CD14-positive monocyte (primary cell): ENCODE measurements at regions not wholly inside any gene's neighbourhood (a gene's known extent, or its start where the extent isn't known, plus 50 kb on each side); places are given as distances from the start of the nearest gene placed in this dataset.

ENCODE experiments used
- DNase-seq, 3 donors: peaks; one replicate each; pipeline ENCODE4 v3.0.0-alpha.2; 2011 to 2022
- H2AFZ ChIP-seq: 2 replicates; pipeline ENCODE4 v1.6.0; 2012; ENCODE audit warnings: mild to moderate bottlenecking, low read depth, low read length, inconsistent platforms; ENCODE audit not compliant: insufficient read depth, poor library complexity, severe bottlenecking
- H3K27ac ChIP-seq, 2 donors: 1 replicate in 1 of 2; 2 replicates in 1 of 2; pipeline ENCODE4 v1.5.1; 2012 to 2013; ENCODE audit warnings: low read length in 2 of 2, control low read depth in 1 of 2, inconsistent platforms in 1 of 2, low read depth in 1 of 2, mild to moderate bottlenecking in 1 of 2
- H3K27me3 ChIP-seq, 2 donors: one replicate each; pipeline versions ENCODE4 v1.6.0 to v1.6.1; 2011 to 2013; ENCODE audit warnings: low read length in 2 of 2; ENCODE audit not compliant: control insufficient read depth in 2 of 2, insufficient read depth in 2 of 2
- H3K36me3 ChIP-seq, 2 donors: replicated peaks in 1 of 2; 1 replicate in 1 of 2; 2 replicates in 1 of 2; pipeline versions ENCODE4 v1.5.1 to v1.6.1; 2012 to 2013; ENCODE audit warnings: low read length in 2 of 2, control low read depth in 1 of 2, inconsistent platforms in 1 of 2, mild to moderate bottlenecking in 1 of 2; ENCODE audit not compliant: insufficient read depth in 2 of 2, control insufficient read depth in 1 of 2
- H3K4me1 ChIP-seq, 2 donors: 1 replicate in 1 of 2; 2 replicates in 1 of 2; pipeline versions ENCODE4 v1.5.1 to v1.6.1; 2012 to 2013; ENCODE audit warnings: low read length in 2 of 2, control low read depth in 1 of 2, inconsistent platforms in 1 of 2, mild to moderate bottlenecking in 1 of 2, moderate library complexity in 1 of 2; ENCODE audit not compliant: insufficient read depth in 2 of 2, control insufficient read depth in 1 of 2
- H3K4me2 ChIP-seq: replicated peaks from 2 replicates; pipeline ENCODE3; 2012; ENCODE audit warnings: low read length, moderate library complexity, mild to moderate bottlenecking; ENCODE audit not compliant: poor library complexity, severe bottlenecking; ENCODE audit errors: extremely low read depth
- H3K4me3 ChIP-seq, 3 experiments: fragments of 200-600 bp in 1 of 3; sonication (generic) in 1 of 3; replicated peaks in 1 of 3; 1 replicate in 2 of 3; 2 replicates in 1 of 3; pipeline ENCODE4 v1.5.1; 2011 to 2013; ENCODE audit warnings: low read length in 3 of 3, mild to moderate bottlenecking in 3 of 3, control low read depth in 2 of 3, low read depth in 2 of 3, inconsistent platforms in 1 of 3, moderate library complexity in 1 of 3
- H3K79me2 ChIP-seq: 2 replicates; pipeline ENCODE4 v1.6.0; 2012; ENCODE audit warnings: mild to moderate bottlenecking, control low read depth, inconsistent platforms, low read length, moderate library complexity; ENCODE audit not compliant: insufficient read depth
- H3K9ac ChIP-seq: 2 replicates; pipeline ENCODE4 v1.6.0; 2017; ENCODE audit warnings: low read length, mild to moderate bottlenecking; ENCODE audit not compliant: insufficient read depth, poor library complexity, severe bottlenecking
- H3K9me3 ChIP-seq, 2 donors: replicated peaks in 1 of 2; 1 replicate in 1 of 2; 2 replicates in 1 of 2; pipeline versions ENCODE4 v1.5.1 to v1.6.1; 2012 to 2013; ENCODE audit warnings: low read length in 2 of 2, control low read depth in 1 of 2; ENCODE audit not compliant: control insufficient read depth in 1 of 2, insufficient read depth in 1 of 2
- H4K20me1 ChIP-seq: 2 replicates; pipeline ENCODE4 v1.6.0; 2012; ENCODE audit warnings: mild to moderate bottlenecking, low read length, control low read depth, moderate library complexity; ENCODE audit not compliant: insufficient read depth
- H3K27ac Mint-ChIP-seq, 7 donors: one replicate each; pipeline ENCODE4 v1.8.0; 2020; ENCODE audit warnings: mild to moderate bottlenecking in 7 of 7, mixed read lengths in 7 of 7, moderate library complexity in 6 of 7, inconsistent platforms in 2 of 7
- H3K27me3 Mint-ChIP-seq, 3 donors: one replicate each; pipeline ENCODE4 v1.8.0; 2021 to 2022; ENCODE audit warnings: low read depth in 3 of 3, mild to moderate bottlenecking in 3 of 3, mixed read lengths in 3 of 3, moderate library complexity in 3 of 3, inconsistent platforms in 1 of 3
- H3K36me3 Mint-ChIP-seq, 2 donors: one replicate each; pipeline ENCODE4 v1.8.0; 2020; ENCODE audit warnings: mixed read lengths in 2 of 2, inconsistent platforms in 1 of 2, mild to moderate bottlenecking in 1 of 2
- H3K4me1 Mint-ChIP-seq: one replicate; pipeline ENCODE4 v1.8.0; 2020; ENCODE audit warnings: mild to moderate bottlenecking, mixed read lengths
- H3K4me3 Mint-ChIP-seq, 2 donors: one replicate each; pipeline ENCODE4 v1.8.0; 2020; ENCODE audit warnings: mild to moderate bottlenecking in 2 of 2, mixed read lengths in 2 of 2, moderate library complexity in 1 of 2
- H3K9me3 Mint-ChIP-seq, 7 donors: one replicate each; pipeline ENCODE4 v1.8.0; 2020 to 2022; ENCODE audit warnings: mixed read lengths in 7 of 7, mild to moderate bottlenecking in 6 of 7, moderate library complexity in 6 of 7, inconsistent platforms in 2 of 7
- WGBS: methylation state at CpG from one replicate; pipeline ENCODE4 v1.1.5; 2013; ENCODE audit warnings: missing lambda C conversion rate; ENCODE audit not compliant: insufficient coverage; 5-methylcytosine and 5-hydroxymethylcytosine counted together
- intact Hi-C, 2 donors: fragments of 100-400 bp; cut with micrococcal nuclease; formaldehyde crosslinking; loops; one replicate each; pipeline versions ENCODE4 v1.15.0 to v1.15.1; 2023
- TF ChIP-seq, protein P1 (sequence below): fragments of 200-600 bp; IDR thresholded peaks from one replicate; pipeline ENCODE4 v1.8.0; 2022; ENCODE audit warnings: antibody characterized with exemption, mild to moderate bottlenecking

DNA sequence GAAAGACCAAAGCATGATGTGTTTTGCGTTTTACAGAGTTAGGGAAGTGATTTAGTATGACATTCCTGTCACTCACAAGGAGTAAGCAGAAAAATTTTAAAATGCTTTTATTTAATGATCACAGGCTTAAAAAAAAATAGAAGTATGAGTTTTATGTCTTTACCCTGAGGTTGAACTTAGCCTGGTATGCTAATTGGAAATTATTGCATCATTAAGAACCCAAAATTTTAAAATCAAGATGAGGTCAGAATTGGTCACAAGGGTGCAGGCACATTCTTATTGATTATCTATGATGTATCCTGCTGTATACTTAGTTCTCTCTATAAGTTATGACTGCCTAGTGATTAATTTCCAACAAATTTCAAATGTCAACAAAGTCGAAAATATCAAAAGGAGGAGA is 585.6 kb upstream of the ALCAM start:
- peaks cover 0 to 5% (median 0%) of the 10 kb centered on the region in 7 donors for H3K9me3 Mint-ChIP-seq
- Histone ChIP-seq H3K4me1 (no peaks in the 10 kb centered on the region), H2AFZ (no peak overlapping the region), H3K27me3 (no peaks in the 10 kb centered on the region), H3K9me3 (peaks cover 4 to 6% of the 10 kb centered on the region in 2 donors), H3K4me2 (no peak overlapping the region), H4K20me1 (no peaks in the 10 kb centered on the region), H3K4me3 (no peak overlapping the region), H3K36me3 (no peaks in the 10 kb centered on the region), H3K9ac (no peak overlapping the region), H3K27ac (no peak overlapping the region), H3K79me2 (no peaks in the 10 kb centered on the region)
- peaks cover 0 to 2% (median 0%) of the 10 kb centered on the region in 3 donors for H3K27me3 Mint-ChIP-seq
- DNase-seq = no peak
- H3K36me3 Mint-ChIP-seq = no peaks in the 10 kb centered on the region
- no CpG with 5 or more reads among the region's 2 CpGs for WGBS
- no peak overlapping the region for H3K27ac Mint-ChIP-seq
- H3K4me1 Mint-ChIP-seq = no peaks in the 10 kb centered on the region
- TF ChIP-seq, protein P1, sequence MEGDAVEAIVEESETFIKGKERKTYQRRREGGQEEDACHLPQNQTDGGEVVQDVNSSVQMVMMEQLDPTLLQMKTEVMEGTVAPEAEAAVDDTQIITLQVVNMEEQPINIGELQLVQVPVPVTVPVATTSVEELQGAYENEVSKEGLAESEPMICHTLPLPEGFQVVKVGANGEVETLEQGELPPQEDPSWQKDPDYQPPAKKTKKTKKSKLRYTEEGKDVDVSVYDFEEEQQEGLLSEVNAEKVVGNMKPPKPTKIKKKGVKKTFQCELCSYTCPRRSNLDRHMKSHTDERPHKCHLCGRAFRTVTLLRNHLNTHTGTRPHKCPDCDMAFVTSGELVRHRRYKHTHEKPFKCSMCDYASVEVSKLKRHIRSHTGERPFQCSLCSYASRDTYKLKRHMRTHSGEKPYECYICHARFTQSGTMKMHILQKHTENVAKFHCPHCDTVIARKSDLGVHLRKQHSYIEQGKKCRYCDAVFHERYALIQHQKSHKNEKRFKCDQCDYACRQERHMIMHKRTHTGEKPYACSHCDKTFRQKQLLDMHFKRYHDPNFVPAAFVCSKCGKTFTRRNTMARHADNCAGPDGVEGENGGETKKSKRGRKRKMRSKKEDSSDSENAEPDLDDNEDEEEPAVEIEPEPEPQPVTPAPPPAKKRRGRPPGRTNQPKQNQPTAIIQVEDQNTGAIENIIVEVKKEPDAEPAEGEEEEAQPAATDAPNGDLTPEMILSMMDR = no peak
- intact Hi-C loops = no loop called here
- no peak overlapping the region for H3K4me3 Mint-ChIP-seq

DNA sequence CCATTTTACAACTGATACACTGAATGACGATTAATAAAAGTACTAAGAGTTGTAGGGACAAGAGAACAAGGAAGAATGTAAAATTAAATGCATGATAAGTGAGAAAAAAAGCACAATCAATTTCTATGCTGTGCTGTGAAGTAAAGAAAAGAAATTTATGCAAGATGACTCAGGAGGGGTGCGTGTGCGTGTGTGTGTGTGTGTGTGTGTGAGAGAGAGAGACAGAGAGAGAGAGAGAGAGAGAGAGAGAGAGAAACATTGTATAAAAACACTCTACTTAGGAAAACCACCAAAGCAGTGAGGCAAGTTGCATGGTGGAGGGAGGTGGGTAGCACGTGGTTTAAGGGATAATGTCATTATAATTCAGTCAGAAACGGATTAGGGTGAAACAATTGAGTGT is 580.8 kb upstream of the ALCAM start:
- Histone ChIP-seq H3K4me1 (no peaks in the 10 kb centered on the region), H3K36me3 (no peaks in the 10 kb centered on the region), H3K9ac (no peak overlapping the region), H4K20me1 (no peaks in the 10 kb centered on the region), H3K4me3 (no peak overlapping the region), H3K79me2 (no peaks in the 10 kb centered on the region), H3K4me2 (no peak overlapping the region), H3K27ac (no peak overlapping the region), H3K9me3 (no peaks in the 10 kb centered on the region), H2AFZ (no peak overlapping the region), H3K27me3 (no peaks in the 10 kb centered on the region)
- DNase-seq = no peak
- intact Hi-C loops = no loop called here
- Mint-ChIP-seq H3K36me3 (no peaks in the 10 kb centered on the region), H3K27me3 (peaks cover 0 to 2% (median 0%) of the 10 kb centered on the region in 3 donors), H3K27ac (no peak overlapping the region), H3K9me3 (peaks cover 0 to 2% (median 1%) of the 10 kb centered on the region in 7 donors), H3K4me3 (no peak overlapping the region), H3K4me1 (no peaks in the 10 kb centered on the region)
- TF ChIP-seq, protein P1 = no peak
- WGBS = 100% methylated on average over 1 of the region's 5 CpGs
